Erythroblast (primary cell): ENCODE measurements at regions not wholly inside any gene's neighbourhood (a gene's known extent, or its start where the extent isn't known, plus 50 kb on each side); places are given as distances from the start of the nearest gene placed in this dataset.

ENCODE experiments used
- GATA1 ChIP-seq: IDR thresholded peaks from 2 replicates; pipeline ENCODE4 v1.6.1; 2011; ENCODE audit warnings: low read depth, mild to moderate bottlenecking, control low read depth, low read length, moderate library complexity
- POLR2A ChIP-seq: IDR thresholded peaks from 2 replicates; pipeline ENCODE4 v1.6.1; 2011; ENCODE audit warnings: mild to moderate bottlenecking, low read length

- TF ChIP-seq POLR2A = no peak
- TF ChIP-seq GATA1 = no peak
These were observed 1205.3 kb downstream of the REEP3 start for GRCh38 chr10:64726466-64726865.
